ENCODE measurements at regions not wholly inside any gene's neighbourhood (a gene's known extent, or its start where the extent isn't known, plus 50 kb on each side); places are given as distances from the start of the nearest gene placed in this dataset.

- Histone ChIP-seq H3K4me2 (no peak overlapping the region), H3K4me1 (ENCODE audit: insufficient read depth) (no peaks in the 10 kb centered on the region), H2AFZ (no peak overlapping the region), H3K79me2 (no peaks in the 10 kb centered on the region), H3K27me3 (no peaks in the 10 kb centered on the region), H4K20me1 (ENCODE audit: insufficient read depth, poor library complexity, severe bottlenecking) (no peaks in the 10 kb centered on the region), H3K9me3 (ENCODE audit: low read depth) (no peaks in the 10 kb centered on the region), H3K36me3 (replicated peaks; ENCODE audit: insufficient read depth, low read depth) (no peaks in the 10 kb centered on the region), H3K27ac (no peak overlapping the region), H3K9me2 (replicated peaks; ENCODE audit: insufficient read depth) (peaks cover 3% of the 10 kb centered on the region), H3K4me3 (no peak overlapping the region)
- no peak for DNase-seq (ENCODE audit: low spot score)
- 46% methylated on average over 1 of the region's 1 CpG for WGBS (ENCODE audit: low lambda C conversion rate, missing lambda C conversion rate)
- TF ChIP-seq, protein P1, sequence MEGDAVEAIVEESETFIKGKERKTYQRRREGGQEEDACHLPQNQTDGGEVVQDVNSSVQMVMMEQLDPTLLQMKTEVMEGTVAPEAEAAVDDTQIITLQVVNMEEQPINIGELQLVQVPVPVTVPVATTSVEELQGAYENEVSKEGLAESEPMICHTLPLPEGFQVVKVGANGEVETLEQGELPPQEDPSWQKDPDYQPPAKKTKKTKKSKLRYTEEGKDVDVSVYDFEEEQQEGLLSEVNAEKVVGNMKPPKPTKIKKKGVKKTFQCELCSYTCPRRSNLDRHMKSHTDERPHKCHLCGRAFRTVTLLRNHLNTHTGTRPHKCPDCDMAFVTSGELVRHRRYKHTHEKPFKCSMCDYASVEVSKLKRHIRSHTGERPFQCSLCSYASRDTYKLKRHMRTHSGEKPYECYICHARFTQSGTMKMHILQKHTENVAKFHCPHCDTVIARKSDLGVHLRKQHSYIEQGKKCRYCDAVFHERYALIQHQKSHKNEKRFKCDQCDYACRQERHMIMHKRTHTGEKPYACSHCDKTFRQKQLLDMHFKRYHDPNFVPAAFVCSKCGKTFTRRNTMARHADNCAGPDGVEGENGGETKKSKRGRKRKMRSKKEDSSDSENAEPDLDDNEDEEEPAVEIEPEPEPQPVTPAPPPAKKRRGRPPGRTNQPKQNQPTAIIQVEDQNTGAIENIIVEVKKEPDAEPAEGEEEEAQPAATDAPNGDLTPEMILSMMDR (IDR thresholded peaks at IDR 0.05; ENCODE audit: poor library complexity) = no peak
- TF ChIP-seq EZH2 (IDR thresholded peaks at IDR 0.05; ENCODE audit: borderline replicate concordance) (no peak), EZH2phosphoT487 (IDR thresholded peaks at IDR 0.05; ENCODE audit: low read depth, severe bottlenecking, unreplicated experiment) (no peak)
Observed at GRCh38 chr18:68583685-68584084, 131.2 kb downstream of the TMX3 start.

DNA sequence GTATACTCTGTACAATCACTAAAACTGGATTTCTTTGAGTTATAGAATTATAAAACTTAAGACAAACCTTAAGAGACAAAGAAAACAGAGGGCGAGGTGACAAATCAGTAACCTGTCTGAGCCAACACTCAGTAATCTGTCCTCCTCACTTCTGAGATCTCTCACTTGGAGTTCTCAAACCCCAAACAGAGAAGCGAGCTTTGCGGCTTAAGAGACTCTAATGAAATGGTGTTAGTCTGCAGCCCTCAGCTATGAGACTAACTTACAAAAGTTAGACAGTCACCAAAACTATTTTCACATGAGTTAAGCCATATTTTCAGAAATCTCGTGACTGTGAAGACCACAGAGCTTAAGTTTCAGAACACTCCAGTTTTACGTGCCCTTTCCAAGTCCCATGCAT lies 140.6 kb downstream of the TMX3 start:
- Histone ChIP-seq H3K27me3 (no peaks in the 10 kb centered on the region), H3K79me2 (no peaks in the 10 kb centered on the region), H3K4me2 (no peak overlapping the region), H4K20me1 (ENCODE audit: insufficient read depth, poor library complexity, severe bottlenecking) (no peaks in the 10 kb centered on the region), H3K4me3 (no peak overlapping the region), H2AFZ (no peak overlapping the region), H3K4me1 (ENCODE audit: insufficient read depth) (no peaks in the 10 kb centered on the region), H3K36me3 (replicated peaks; ENCODE audit: insufficient read depth, low read depth) (no peaks in the 10 kb centered on the region), H3K27ac (no peak overlapping the region), H3K9me2 (replicated peaks; ENCODE audit: insufficient read depth) (no peaks in the 10 kb centered on the region), H3K9me3 (ENCODE audit: low read depth) (no peaks in the 10 kb centered on the region)
- TF ChIP-seq EZH2 (IDR thresholded peaks at IDR 0.05; ENCODE audit: borderline replicate concordance) = no peak
- no peak for TF ChIP-seq EZH2phosphoT487 (IDR thresholded peaks at IDR 0.05; ENCODE audit: low read depth, severe bottlenecking, unreplicated experiment)
- TF ChIP-seq, protein P1 (IDR thresholded peaks at IDR 0.05; ENCODE audit: poor library complexity) = no peak
- no peak for DNase-seq (ENCODE audit: low spot score)
- 87% methylated on average over 5 of the region's 5 CpGs for WGBS (ENCODE audit: low lambda C conversion rate, missing lambda C conversion rate)

DNA sequence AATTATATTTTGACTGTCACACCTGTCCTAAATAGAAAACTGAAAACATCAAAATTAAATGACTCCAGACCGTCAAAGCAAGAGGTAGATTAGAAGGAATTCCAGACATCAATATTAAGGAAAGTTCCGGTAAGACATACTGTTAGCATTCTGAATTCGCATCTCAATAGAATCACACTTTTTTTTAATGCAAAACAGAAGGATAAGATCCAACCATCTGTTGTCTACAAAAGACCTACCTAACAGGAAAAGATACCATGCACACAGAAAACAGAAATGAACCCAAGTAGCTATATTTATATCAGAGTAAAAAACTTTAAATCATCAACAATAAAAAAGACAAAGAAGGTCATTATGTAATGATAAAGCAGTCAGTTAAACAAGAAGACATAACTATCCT lies 145.0 kb downstream of the TMX3 start:
- TF ChIP-seq, protein P1 (IDR thresholded peaks at IDR 0.05; ENCODE audit: poor library complexity) = no peak
- TF ChIP-seq EZH2phosphoT487 (IDR thresholded peaks at IDR 0.05; ENCODE audit: low read depth, severe bottlenecking, unreplicated experiment) (no peak), EZH2 (IDR thresholded peaks at IDR 0.05; ENCODE audit: borderline replicate concordance) (no peak)
- whole genome bisulfite sequencing (ENCODE audit: low lambda C conversion rate, missing lambda C conversion rate) = 67% methylated on average over 3 of the region's 3 CpGs
- Histone ChIP-seq H3K79me2 (no peaks in the 10 kb centered on the region), H3K4me2 (no peak overlapping the region), H3K36me3 (replicated peaks; ENCODE audit: insufficient read depth, low read depth) (no peaks in the 10 kb centered on the region), H3K9me2 (replicated peaks; ENCODE audit: insufficient read depth) (no peaks in the 10 kb centered on the region), H2AFZ (no peak overlapping the region), H3K4me3 (no peak overlapping the region), H3K9me3 (ENCODE audit: low read depth) (no peaks in the 10 kb centered on the region), H3K27me3 (no peaks in the 10 kb centered on the region), H3K4me1 (ENCODE audit: insufficient read depth) (no peaks in the 10 kb centered on the region), H3K27ac (no peak overlapping the region), H4K20me1 (ENCODE audit: insufficient read depth, poor library complexity, severe bottlenecking) (no peaks in the 10 kb centered on the region)
- no peak for DNase-seq (ENCODE audit: low spot score)

Data from hepatocyte (in vitro differentiated cells).